ENCODE measurements at regions not wholly inside any gene's neighbourhood (a gene's known extent, or its start where the extent isn't known, plus 50 kb on each side); places are given as distances from the start of the nearest gene placed in this dataset.

GRCh38 chr20:40359131-40359912 lies 329.7 kb downstream of the MAFB start:
- no peak for TF ChIP-seq POLR2A (IDR thresholded peaks at IDR 0.05)
- TF ChIP-seq CTCF (IDR thresholded peaks at IDR 0.05): no peak
- no peak for TF ChIP-seq EP300 (IDR thresholded peaks at IDR 0.05)

Data from tibial nerve (tissue), 4 donors.